Globus pallidus (tissue), 1 donor: ENCODE measurements at regions not wholly inside any gene's neighbourhood (a gene's known extent, or its start where the extent isn't known, plus 50 kb on each side); places are given as distances from the start of the nearest gene placed in this dataset.
"Not testable (repeated sequence)": the region's sequence is repeated elsewhere in the genome, so short reads cannot be mapped to it uniquely, and the experiment has no call there.

Experiments
- DNase-seq: peaks from one replicate; pipeline ENCODE4 v3.0.0-alpha.2; 2015; ENCODE audit warnings: low spot score

DNA sequence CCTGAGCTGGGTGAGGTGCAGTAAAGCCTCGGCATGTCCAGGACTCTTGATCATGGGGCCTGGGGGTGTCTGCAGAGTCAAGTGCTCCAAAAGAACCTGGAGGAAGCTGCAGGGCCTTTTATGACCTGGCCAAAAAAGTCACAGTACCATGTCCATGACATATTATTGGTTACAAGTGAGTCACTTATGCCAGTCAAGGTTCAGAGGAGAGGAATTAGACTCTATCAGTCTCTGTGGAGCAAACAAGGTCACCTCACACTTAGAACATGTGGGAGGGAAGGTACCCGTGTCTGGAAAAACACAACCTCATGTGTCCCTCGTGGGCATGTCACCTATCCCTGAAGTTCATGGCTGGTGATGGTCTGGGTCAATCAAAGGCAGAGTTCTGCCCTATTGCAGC, 465.7 kb downstream of the FBXO15 start:
- DNase-seq = no peak

DNA sequence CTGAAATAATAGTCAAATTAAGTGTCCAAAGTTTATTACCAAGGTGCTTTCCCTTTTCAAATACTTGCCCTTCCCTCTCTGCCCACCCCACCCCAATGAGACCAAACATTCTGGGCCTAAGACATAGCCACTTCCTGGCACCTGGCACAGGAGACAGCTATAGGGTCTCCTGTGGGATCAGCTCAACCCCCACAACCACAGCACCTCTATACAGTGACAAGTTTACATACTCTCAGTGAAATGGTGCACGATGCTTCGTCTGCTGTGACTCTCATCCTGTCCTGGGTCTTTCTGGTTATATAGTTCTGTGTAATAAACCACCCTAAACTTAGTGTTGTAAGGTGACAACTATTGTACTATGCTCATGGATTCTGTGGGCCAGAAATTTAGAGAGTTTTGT, 466.2 kb downstream of the FBXO15 start:
- no peak for DNase-seq

GRCh38 chr18:73679941-73680712, 467.5 kb downstream of the FBXO15 start:
- DNase-seq = no peak

GRCh38 chr18:73677450-73677849, 470.2 kb downstream of the FBXO15 start:
- no peak for DNase-seq

GRCh38 chr18:73674125-73674865, 473.3 kb downstream of the FBXO15 start:
- no peak for DNase-seq

DNA sequence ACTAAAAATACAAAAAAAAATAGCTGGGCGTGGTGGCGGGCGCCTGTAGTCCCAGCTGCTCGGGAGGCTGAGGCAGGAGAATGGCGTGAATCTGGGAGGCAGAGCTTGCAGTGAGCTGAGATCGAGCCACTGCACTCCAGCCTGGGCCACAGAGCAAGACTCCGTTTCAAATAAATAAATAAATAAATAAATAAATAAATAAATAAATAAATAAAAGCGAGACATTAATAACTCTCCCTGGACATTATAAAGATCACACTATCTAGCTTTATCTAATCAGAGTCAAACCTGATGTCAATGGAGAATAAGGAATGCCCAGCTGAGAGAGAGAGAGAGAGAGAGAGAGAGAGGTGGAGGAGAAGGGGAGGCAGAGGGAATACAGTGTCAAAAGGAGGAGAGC, 476.2 kb downstream of the FBXO15 start:
- DNase-seq = not testable (repeated sequence)

DNA sequence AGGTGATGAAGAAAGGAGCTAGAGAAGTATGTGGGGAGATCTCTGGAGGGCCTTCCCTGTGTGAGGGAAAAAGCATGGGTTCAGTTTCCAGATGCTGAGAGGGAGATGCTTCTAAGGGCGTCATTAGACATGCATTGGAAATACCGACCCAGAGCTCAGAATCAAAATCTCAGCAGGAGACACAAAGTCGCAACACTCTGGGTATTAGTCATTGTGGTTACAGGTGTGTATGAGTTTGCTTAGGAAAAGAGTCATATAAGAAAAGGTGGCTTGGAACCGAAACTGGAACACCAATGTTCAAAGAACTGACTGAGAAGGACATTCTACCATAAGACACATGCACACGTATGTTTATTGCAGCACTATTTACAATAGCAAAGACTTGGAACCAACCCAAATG, 477.1 kb downstream of the FBXO15 start:
- DNase-seq = no peak

DNA sequence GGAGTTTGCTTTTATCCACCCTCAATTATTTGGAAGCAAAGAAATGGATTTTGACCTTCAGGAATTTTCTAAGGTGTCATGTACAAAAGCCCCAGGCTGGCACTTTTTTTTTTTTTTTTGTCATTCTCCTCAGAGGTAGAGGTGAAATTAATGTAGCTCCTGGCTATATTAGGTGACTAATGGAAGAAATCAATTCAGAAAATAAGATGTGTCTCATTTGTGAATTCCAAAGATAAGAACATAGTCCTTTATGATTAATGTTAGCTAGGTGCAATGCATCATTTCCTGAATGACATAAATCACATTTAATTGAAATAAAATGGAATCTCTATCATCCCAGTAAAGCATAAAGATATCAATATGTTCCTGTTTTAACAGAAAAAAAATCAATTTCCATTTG, 477.6 kb downstream of the FBXO15 start:
- no peak for DNase-seq

GRCh38 chr18:73669297-73669696, 478.3 kb downstream of the FBXO15 start:
- peak; percentile 11 for DNase-seq

DNA sequence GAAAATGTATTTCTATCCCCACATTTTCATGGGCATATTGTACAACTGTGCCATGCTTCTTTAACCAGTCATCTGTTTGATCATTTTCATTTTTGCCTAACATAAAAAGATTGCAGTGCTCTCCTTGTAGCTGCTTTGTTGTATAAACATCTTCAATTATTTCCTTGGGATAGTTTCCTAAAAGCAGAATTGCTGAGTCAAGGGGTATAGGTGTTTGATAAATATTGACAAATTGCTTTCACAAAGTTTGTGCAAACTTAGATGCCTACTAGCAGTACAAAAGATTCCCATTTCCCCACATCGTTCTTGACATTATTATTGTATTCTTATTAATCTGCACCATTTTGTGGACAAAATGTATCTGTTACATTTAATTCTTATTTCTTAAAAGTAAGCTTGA, 479.6 kb downstream of the FBXO15 start:
- DNase-seq = no peak

DNA sequence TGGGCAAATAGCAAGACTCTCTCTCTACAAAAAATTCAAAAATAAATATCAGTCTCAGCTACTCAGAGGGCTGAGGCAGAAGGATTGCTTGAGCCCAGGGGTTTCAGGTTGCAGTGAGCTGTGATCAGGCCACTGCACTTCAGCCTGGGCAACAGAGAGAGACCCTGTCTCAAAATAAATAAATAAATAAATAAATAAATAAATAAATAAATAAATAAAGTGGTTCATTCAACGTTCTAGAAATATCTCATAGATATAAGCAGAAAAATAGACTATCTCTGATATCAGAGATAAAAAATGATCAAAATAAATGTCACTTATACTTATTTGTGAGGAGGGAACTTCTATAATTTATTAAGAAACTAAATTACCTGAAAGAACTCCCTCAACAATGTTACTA, 480.9 kb downstream of the FBXO15 start:
- DNase-seq = no peak

DNA sequence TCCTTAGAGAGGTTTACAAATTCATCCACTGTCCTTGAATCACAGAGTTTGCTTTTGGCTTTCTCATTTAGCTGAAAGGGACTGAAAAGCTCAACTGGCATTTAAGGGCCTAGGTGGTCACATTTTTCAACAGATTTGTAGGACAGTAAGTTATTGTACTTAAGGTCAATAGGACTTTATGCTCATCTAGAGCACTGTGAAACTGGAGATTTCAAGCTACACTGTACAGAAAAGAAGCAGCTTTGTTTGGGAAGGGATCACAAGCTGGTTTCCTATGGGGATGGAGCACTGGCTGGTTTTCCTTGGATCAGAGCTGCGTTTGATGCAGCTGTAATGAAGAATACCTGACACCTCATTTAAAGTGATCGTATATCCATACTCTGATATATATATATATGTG, 482.7 kb downstream of the FBXO15 start:
- no peak for DNase-seq

DNA sequence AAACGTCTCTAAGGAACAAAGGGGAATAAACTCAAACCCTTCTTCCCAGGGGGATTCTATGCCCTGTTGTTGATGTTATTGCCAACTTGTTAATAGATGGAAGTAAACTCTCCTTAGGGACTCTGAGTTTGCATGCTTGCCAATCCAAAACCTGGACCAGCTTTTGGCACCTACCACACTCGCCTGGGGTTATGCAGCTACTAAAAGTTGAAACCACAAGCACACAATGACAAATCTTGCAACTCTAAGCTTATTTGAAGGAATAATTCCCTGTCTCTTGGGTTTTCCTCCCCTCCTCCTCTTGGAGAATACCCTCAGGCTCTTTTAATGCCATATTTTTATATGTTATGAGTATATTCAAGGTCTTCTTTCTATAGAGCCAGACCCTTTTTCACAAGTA, 484.1 kb downstream of the FBXO15 start:
- DNase-seq = peak; percentile 2

DNA sequence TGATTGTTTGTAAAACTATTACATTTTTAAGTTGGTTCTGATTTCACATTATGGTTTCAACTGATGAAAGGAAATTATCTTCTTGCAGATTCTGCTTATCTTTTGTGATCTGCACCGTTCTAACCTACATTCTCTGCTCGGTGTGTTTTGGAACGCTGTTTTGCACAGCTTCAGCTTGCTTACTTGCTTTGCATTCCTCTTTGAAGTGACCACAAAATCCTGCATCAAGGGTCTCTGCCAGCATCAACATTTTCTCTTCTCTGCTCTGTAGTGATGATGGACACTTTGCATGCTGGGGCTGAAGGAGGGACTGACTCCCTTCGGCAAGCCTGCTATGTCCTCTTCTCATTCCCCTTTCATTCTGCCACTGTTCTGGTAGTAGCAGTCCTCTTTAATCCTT, 485.2 kb downstream of the FBXO15 start:
- no peak for DNase-seq

GRCh38 chr18:73660931-73661856, 486.4 kb downstream of the FBXO15 start:
- DNase-seq = no peak

- DNase-seq = no peak
These were observed 490.9 kb downstream of the FBXO15 start for GRCh38 chr18:73656691-73657090.

GRCh38 chr18:73653827-73654226, 493.8 kb downstream of the FBXO15 start:
- DNase-seq = no peak

- no peak for DNase-seq
These were observed 494.4 kb downstream of the FBXO15 start for GRCh38 chr18:73653251-73653650.

- DNase-seq = no peak
These were observed 500.2 kb downstream of the FBXO15 start for GRCh38 chr18:73647391-73647790.

DNA sequence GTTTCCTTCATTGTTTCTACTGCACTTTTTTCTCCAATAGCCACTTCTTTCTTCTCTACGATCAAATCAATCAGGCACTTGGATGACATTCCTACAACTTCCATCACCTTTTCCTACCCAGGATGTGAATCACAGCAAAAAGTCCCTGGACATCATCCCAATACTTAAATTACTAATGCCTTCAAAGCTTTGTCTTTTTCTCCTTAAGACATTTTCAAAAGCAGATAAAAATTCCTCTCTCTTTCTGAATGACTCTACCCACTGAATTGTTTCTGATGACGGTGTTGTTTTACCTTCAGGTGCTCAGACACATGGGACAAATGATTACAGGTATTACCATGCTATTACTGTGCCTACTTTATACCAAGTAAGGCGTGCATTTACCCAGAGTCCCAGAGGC, 500.9 kb downstream of the FBXO15 start:
- no peak for DNase-seq

- DNase-seq = no peak
These were observed 501.4 kb downstream of the FBXO15 start for GRCh38 chr18:73646196-73646595.

DNA sequence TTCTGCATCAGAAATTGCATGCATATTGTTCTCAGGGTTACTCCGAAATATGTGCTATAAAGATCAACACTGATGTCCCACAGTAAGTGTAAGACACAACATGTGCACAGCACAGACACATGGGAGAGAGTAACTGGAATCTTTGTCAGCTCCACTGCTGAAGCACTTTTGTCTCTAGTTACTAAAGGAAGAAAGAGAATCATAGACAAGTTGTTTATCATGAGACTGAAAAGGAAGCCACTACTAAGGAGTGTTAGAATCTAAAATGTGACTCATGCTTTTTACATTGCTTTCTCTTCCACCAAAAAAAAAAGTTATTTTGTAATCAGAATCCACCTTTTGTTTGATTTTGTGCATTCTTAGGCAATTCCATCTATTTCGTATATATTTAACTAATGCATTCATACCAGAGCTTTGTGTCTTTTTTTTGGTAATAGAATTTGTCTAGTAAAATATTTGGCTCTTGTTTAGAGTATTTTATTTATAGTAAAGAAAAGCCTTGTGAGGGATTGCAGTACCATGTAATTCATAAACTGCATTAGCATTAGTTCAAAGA, 502.4 kb downstream of the FBXO15 start:
- DNase-seq = no peak
